ENCODE measurements at regions not wholly inside any gene's neighbourhood (a gene's known extent, or its start where the extent isn't known, plus 50 kb on each side); places are given as distances from the start of the nearest gene placed in this dataset.
"Not testable (repeated sequence)": the region's sequence is repeated elsewhere in the genome, so short reads cannot be mapped to it uniquely, and the experiment has no call there.

GRCh38 chr7:98778421-98778820, 91.4 kb downstream of the TMEM130 start:
- no peak for DNase-seq

- DNase-seq, result no peak
Measured at GRCh38 chr7:98779800-98780587, 89.8 kb downstream of the TMEM130 start.

DNA sequence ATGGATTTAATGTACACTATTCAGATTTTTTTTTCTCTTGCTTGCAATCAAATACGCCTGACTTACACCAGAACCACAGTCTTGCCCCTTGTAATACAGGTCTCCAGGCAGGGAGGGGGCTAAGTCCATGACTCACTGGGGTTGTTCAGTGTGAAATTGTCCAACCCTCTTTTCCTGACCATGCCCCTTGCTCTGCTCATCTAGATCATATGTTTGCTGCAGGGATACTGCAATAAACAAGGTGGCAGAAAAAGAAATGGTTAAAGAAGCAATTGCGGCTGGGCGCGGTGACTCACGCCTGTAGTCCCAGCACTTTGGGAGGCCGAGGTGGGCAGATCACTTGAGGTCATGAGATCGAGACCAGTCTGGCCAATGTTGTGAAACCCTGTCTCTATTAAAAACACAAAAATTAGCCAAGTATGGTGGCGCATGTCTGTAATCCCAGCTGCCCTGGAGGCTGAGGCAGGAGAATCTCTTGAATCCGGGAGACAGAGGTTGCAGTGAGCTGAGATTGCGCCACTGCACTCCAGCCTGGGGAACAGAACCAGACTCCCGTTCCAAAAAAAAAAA, 85.5 kb downstream of the TMEM130 start:
- no peak for DNase-seq

- DNase-seq, result no peak
Measured at GRCh38 chr7:98785929-98786571, 83.8 kb downstream of the TMEM130 start.

DNA sequence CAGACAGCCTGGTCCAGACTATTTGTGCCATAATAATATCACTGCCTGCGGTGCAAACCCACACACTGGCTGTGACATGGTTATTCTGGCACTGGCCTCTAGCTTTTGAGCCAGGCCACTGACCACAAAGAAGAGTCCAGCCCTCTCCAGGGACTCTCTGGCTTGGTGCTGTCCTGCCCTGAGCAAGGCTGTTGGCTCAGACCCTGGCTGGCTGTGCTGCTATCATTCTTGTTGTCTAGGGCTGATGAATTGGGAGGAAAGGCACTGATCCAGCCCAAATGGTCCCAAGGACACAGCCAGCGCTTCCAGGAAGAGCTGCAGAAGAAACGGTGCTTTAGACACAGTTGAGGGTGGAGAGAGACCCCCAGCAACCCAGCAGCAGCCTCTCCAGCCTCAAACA, 80.8 kb downstream of the TMEM130 start:
- DNase-seq, result no peak

- not testable (repeated sequence) for DNase-seq
Measured at GRCh38 chr7:98794453-98794852, 75.4 kb downstream of the TMEM130 start.

DNA sequence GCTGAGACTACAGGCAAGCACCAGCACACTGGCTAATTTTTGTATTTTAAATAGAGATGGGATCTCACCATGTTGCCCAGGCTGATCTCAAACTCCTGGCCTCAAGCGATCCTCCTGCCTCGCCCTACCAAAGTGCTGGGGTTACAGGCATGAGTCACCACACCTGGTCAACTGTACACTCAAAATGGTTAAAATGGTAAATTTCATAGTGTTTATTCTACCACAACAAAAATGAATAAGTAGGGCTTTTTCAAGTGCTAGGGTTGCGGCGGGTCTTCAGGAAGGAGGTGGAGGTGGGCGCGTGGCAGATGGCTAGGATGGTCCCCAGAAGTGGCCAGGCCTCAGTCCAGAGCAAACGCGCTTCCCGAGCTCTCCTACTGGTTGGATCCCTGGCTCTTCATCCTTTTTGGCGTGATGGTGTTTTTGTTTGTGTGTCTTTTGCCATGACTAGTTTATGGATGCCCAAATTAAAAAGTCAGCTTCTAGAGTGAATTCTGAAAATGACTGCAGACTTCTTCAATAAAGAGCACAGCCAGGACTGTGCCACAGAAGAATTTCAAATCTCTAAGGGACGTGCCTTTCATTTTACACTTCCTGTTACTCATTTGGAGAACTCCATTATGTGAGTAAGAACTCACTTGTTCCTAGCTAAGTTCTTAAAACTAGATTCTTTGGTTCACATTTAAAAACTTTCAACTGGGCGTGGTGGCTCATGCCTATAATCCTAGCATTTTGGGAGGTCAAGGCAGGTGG, 73.9 kb downstream of the TMEM130 start:
- no peak for DNase-seq

Data from NCI-H1694 treated with DMSO at 0.1 percent for 48 hours (cell line).